ENCODE measurements at regions not wholly inside any gene's neighbourhood (a gene's known extent, or its start where the extent isn't known, plus 50 kb on each side); places are given as distances from the start of the nearest gene placed in this dataset.
"Not testable (repeated sequence)": the region's sequence is repeated elsewhere in the genome, so short reads cannot be mapped to it uniquely, and the experiment has no call there.

DNA sequence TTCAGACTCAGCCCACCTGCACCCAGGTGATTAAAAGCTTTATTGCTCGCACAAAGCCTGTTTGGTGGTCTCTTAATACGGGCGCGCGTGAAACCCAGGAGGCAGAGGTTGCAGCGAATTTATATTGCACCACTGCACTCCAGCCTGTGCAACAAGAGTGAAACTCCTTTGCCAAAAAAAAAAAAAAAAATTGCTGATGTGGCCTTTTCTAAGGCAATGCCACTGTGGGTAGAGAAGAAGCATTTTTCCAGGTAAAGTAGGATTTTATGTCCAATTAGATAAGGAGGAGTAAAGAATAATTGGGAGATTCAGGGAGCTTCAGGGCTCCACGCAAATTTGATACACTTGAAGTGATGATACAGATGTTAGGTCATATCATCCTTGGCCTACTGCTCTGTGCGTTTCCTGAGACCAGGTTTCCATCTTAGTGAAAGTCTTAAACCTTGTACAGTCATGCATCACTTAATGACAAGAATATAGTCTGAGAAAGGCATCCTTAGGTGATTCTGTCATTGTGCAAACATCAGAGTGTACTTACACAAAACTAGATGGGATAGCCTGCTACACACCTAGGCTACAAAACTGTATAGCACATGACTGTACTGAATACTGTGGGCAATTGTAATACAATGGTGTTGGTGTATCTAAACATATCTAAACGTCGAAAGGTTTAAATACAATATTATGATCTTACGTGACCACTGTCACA is 150.9 kb downstream of the SPRY2 start:
- H3K4me3 Mint-ChIP-seq: no peak overlapping the region
- H3K9me3 Mint-ChIP-seq: no peaks in the 10 kb centered on the region

DNA sequence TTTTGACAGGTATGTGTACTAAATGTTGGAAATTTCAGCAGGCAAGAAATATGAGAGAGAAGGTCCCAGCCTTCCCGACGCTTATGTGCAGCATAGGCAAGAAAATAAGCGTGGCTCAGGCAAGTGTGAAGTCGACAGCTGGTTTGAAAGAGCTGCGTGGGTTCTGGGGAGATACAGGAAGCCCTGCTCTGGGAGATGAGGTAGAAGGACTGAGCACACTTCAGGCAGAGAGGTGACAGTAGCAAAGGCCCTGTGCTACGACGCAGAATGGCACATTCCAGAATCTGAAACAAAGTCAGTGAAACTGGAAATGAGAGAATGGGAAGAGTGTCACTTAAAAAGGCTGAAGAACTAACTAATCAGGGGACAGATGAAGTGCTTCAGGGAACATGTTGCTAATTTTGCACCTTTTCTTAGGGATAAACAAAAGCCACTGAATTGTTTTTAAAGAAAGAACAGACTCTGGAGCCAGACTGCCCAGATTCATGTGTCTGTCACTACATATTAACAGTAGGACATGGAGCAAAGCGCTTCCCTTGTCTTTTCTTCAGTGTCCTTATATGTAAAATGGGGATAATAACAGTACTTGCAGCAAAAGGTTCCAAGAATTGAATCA is 160.1 kb downstream of the SPRY2 start:
- Mint-ChIP-seq H3K36me3 (no peaks in the 10 kb centered on the region), H3K27me3 (no peaks in the 10 kb centered on the region), H3K4me1 (no peaks in the 10 kb centered on the region), H3K9me3 (no peaks in the 10 kb centered on the region), H3K27ac (no peak overlapping the region), H3K4me3 (no peak overlapping the region)
- no peak for ATAC-seq (ENCODE audit: low read depth)
- POLR2A ChIA-PET: no interaction called here
- DNase-seq: no peak

More for the DNA sequence above, 150.9 kb downstream of the SPRY2 start:
- Mint-ChIP-seq H3K4me1 (no peaks in the 10 kb centered on the region), H3K36me3 (no peaks in the 10 kb centered on the region), H3K27me3 (no peaks in the 10 kb centered on the region), H3K27ac (no peak overlapping the region)
- POLR2A ChIA-PET: no interaction called here
- no peak for DNase-seq
- ATAC-seq (ENCODE audit: low read depth): no peak

GRCh38 chr13:80177327-80177726 is 163.6 kb downstream of the SPRY2 start:
- POLR2A ChIA-PET: no interaction called here
- no peak for ATAC-seq (ENCODE audit: low read depth)
- no peak overlapping the region for H3K4me3 Mint-ChIP-seq
- DNase-seq: no peak
- no peaks in the 10 kb centered on the region for H3K27me3 Mint-ChIP-seq
- no peaks in the 10 kb centered on the region for H3K9me3 Mint-ChIP-seq
- H3K36me3 Mint-ChIP-seq: no peaks in the 10 kb centered on the region
- H3K27ac Mint-ChIP-seq: no peak overlapping the region
- no peaks in the 10 kb centered on the region for H3K4me1 Mint-ChIP-seq

GRCh38 chr13:80173224-80173623 is 167.7 kb downstream of the SPRY2 start:
- DNase-seq (no peak), ATAC-seq (ENCODE audit: low read depth) (no peak)
- H3K4me3 Mint-ChIP-seq: no peak overlapping the region
- no peaks in the 10 kb centered on the region for H3K36me3 Mint-ChIP-seq
- POLR2A ChIA-PET: no interaction called here
- no peaks in the 10 kb centered on the region for H3K9me3 Mint-ChIP-seq
- H3K27ac Mint-ChIP-seq: no peak overlapping the region
- H3K27me3 Mint-ChIP-seq: no peaks in the 10 kb centered on the region
- no peaks in the 10 kb centered on the region for H3K4me1 Mint-ChIP-seq

- no peak for DNase-seq
- H3K4me1 Mint-ChIP-seq: no peaks in the 10 kb centered on the region
- H3K9me3 Mint-ChIP-seq: no peaks in the 10 kb centered on the region
- POLR2A ChIA-PET: no interaction called here
- H3K27me3 Mint-ChIP-seq: no peaks in the 10 kb centered on the region
- H3K36me3 Mint-ChIP-seq: no peaks in the 10 kb centered on the region
- H3K4me3 Mint-ChIP-seq: no peak overlapping the region
- H3K27ac Mint-ChIP-seq: no peak overlapping the region
- no peak for ATAC-seq (ENCODE audit: low read depth)
These were observed 169.8 kb downstream of the SPRY2 start for GRCh38 chr13:80171096-80171495.

- no peak overlapping the region for H3K4me3 Mint-ChIP-seq
- no peak overlapping the region for H3K27ac Mint-ChIP-seq
- no peak for DNase-seq
- no peaks in the 10 kb centered on the region for H3K4me1 Mint-ChIP-seq
- no peaks in the 10 kb centered on the region for H3K36me3 Mint-ChIP-seq
- no peaks in the 10 kb centered on the region for H3K27me3 Mint-ChIP-seq
- ATAC-seq (ENCODE audit: low read depth): no peak
- POLR2A ChIA-PET: no interaction called here
- no peaks in the 10 kb centered on the region for H3K9me3 Mint-ChIP-seq
These were observed 172.7 kb downstream of the SPRY2 start for GRCh38 chr13:80168089-80168850.

DNA sequence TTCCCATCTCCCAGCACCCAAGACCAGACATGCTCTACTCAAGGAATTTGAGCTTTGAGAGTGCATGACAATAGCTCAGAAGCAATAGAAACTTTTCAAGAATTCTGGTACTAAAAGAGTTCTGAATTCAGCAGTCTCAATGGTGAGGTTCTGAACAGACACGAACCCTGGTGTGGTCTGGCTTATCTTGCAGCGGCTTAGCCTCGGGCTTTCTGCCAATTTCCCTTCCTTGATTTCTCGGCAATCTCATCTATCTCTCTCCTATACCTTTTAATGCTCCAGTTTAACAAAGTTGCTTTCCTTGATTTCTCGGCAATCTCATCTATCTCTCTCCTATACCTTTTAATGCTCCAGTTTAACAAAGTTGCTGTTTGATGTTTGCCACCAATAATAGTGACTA is 174.6 kb downstream of the SPRY2 start:
- H3K4me3 Mint-ChIP-seq: no peak overlapping the region
- H3K36me3 Mint-ChIP-seq: no peaks in the 10 kb centered on the region

DNA sequence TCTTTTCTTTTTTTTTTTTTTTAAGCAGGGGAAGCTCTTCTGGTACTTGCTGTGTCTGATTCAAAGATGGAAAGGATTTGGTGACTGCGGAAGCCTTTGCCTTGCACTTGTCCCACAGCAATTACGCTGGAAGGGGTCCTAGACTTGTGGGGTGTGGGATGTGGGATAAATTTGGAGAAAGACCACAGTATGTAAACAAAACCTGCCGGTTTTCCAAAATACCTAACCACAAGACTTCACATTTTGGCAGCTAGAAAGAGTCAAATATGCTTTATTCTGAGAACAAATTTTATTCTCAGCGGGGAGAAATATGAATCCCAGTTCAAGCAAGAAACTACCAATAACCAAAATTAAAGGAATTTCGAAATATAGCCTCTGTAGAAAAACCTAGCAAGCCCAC is 176.5 kb downstream of the SPRY2 start:
- Mint-ChIP-seq H3K27ac (no peak overlapping the region), H3K9me3 (peaks cover 2% of the 10 kb centered on the region), H3K36me3 (no peaks in the 10 kb centered on the region), H3K4me3 (no peak overlapping the region), H3K27me3 (no peaks in the 10 kb centered on the region), H3K4me1 (no peaks in the 10 kb centered on the region)
- POLR2A ChIA-PET: no interaction called here
- ATAC-seq (ENCODE audit: low read depth) (no peak), DNase-seq (no peak)

More for the DNA sequence above, 174.6 kb downstream of the SPRY2 start:
- H3K27me3 Mint-ChIP-seq: no peaks in the 10 kb centered on the region
- POLR2A ChIA-PET: no interaction called here
- ATAC-seq (ENCODE audit: low read depth) (no peak), DNase-seq (no peak)
- peaks cover 2% of the 10 kb centered on the region for H3K9me3 Mint-ChIP-seq
- H3K4me1 Mint-ChIP-seq: no peaks in the 10 kb centered on the region
- H3K27ac Mint-ChIP-seq: no peak overlapping the region

DNA sequence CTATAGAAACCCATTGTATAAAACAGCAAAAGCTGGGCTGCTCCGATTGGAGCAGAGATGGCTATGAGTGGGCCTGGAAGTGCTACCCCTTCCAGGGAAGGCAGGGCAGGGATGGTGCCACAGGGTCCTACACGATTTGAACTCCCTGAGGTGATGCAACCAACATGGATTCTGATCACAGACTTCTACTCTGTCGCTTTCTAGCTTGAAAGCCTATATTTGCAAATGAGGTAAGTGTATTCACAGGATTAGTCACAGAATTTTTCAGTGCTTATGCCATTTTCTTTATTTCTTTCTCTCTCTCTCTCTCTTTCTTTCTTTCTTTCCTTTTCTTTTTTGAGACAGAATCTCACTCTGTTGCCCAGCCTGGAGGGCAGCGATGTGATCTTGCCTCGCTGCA is 179.0 kb downstream of the SPRY2 start:
- POLR2A ChIA-PET: no interaction called here
- ATAC-seq (ENCODE audit: low read depth): no peak

DNA sequence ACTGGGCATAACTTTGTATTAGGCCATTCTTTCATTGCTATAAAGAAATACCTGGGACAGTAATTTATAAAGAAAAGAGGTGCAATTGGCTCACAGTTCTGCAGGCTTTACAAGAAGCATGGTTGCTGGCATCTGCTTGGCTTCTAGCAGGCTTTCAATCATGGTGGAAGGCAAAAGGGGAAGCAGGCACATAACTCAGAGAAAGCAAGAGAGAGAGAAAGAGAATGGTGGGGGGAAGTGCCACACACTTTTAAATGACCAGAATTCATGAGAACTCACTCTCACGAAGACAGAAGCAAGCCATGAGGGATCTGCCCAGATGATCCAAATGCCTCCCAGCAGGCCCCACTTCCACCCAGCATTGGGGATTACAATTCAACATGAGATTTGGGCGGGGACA is 179.7 kb downstream of the SPRY2 start:
- peaks cover 2% of the 10 kb centered on the region for H3K9me3 Mint-ChIP-seq
- H3K4me3 Mint-ChIP-seq: no peak overlapping the region
- H3K27me3 Mint-ChIP-seq: no peaks in the 10 kb centered on the region
- H3K27ac Mint-ChIP-seq: no peak overlapping the region
- H3K4me1 Mint-ChIP-seq: no peaks in the 10 kb centered on the region
- POLR2A ChIA-PET: no interaction called here
- no peak for DNase-seq
- ATAC-seq (ENCODE audit: low read depth): no peak
- H3K36me3 Mint-ChIP-seq: no peaks in the 10 kb centered on the region

More for the DNA sequence above, 179.0 kb downstream of the SPRY2 start:
- DNase-seq: no peak
- Mint-ChIP-seq H3K9me3 (peaks cover 2% of the 10 kb centered on the region), H3K27ac (no peak overlapping the region), H3K27me3 (no peaks in the 10 kb centered on the region), H3K4me1 (no peaks in the 10 kb centered on the region), H3K4me3 (no peak overlapping the region), H3K36me3 (no peaks in the 10 kb centered on the region)

- POLR2A ChIA-PET: no interaction called here
- DNase-seq (no peak), ATAC-seq (ENCODE audit: low read depth) (no peak)
- Mint-ChIP-seq H3K4me3 (no peak overlapping the region), H3K27ac (no peak overlapping the region), H3K9me3 (peaks cover 2% of the 10 kb centered on the region), H3K36me3 (no peaks in the 10 kb centered on the region), H3K4me1 (no peaks in the 10 kb centered on the region), H3K27me3 (no peaks in the 10 kb centered on the region)
These were observed 180.8 kb downstream of the SPRY2 start for GRCh38 chr13:80160110-80160509.

GRCh38 chr13:80157261-80157932 is 183.5 kb downstream of the SPRY2 start:
- POLR2A ChIA-PET: no interaction called here
- no peak overlapping the region for H3K4me3 Mint-ChIP-seq

DNA sequence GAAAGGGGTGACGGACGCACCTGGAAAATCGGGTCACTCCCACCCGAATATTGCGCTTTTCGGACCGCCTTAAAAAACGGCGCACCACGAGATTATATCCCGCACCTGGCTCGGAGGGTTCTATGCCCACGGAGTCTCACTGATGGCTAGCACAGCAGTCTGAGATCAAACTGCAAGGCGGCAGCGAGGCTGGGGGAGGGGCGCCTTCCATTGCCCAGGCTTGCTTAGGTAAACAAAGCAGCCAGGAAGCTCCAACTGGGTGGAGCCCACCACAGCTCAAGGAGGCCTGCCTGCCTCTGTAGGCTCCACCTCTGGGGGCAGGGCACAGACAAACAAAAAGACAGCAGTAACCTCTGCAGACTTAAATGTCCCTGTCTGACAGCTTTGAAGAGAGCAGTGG is 188.8 kb downstream of the SPRY2 start:
- DNase-seq; H3K36me3 Mint-ChIP-seq; H3K4me3 Mint-ChIP-seq; H3K27me3 Mint-ChIP-seq; POLR2A ChIA-PET; ATAC-seq (ENCODE audit: low read depth); H3K27ac Mint-ChIP-seq; H3K9me3 Mint-ChIP-seq; H3K4me1 Mint-ChIP-seq: not testable (repeated sequence)

More at GRCh38 chr13:80157261-80157932, 183.5 kb downstream of the SPRY2 start:
- H3K27ac Mint-ChIP-seq: no peak overlapping the region
- H3K9me3 Mint-ChIP-seq: no peaks in the 10 kb centered on the region
- H3K4me1 Mint-ChIP-seq: no peaks in the 10 kb centered on the region
- ATAC-seq (ENCODE audit: low read depth) (no peak), DNase-seq (no peak)
- no peaks in the 10 kb centered on the region for H3K27me3 Mint-ChIP-seq
- no peaks in the 10 kb centered on the region for H3K36me3 Mint-ChIP-seq

Data from activated naive CD8-positive, alpha-beta T cell treated with anti-CD3 and anti-CD28 coated beads, Interleukin-2, amount 10 ng/mL, durations not matched to agents 7 days and 5 days (primary cell).